Progenitor cell of endocrine pancreas (in vitro differentiated cells): ENCODE measurements at regions not wholly inside any gene's neighbourhood (a gene's known extent, or its start where the extent isn't known, plus 50 kb on each side); places are given as distances from the start of the nearest gene placed in this dataset.

ENCODE experiments used
- DNase-seq: peaks from one replicate; pipeline ENCODE4 v3.0.0; 2021; ENCODE audit warnings: low spot score; ENCODE audit not compliant: unreplicated experiment
- H3K27ac Mint-ChIP-seq: 2 replicates; pipeline ENCODE4 v1.8.0; 2021; ENCODE audit warnings: mild to moderate bottlenecking, moderate library complexity, mixed read lengths
- H3K27me3 Mint-ChIP-seq: 2 replicates; pipeline ENCODE4 v1.8.0; 2021; ENCODE audit warnings: mixed read lengths
- H3K36me3 Mint-ChIP-seq: 2 replicates; pipeline ENCODE4 v1.8.0; 2022; ENCODE audit warnings: mixed read lengths; ENCODE audit not compliant: insufficient read depth
- H3K4me1 Mint-ChIP-seq: 2 replicates; pipeline ENCODE4 v1.8.0; 2021; ENCODE audit warnings: low read depth, mixed read lengths
- H3K4me3 Mint-ChIP-seq: 2 replicates; pipeline ENCODE4 v1.8.0; 2021; ENCODE audit warnings: low read depth, mild to moderate bottlenecking, moderate library complexity, mixed read lengths
- H3K9me3 Mint-ChIP-seq: 2 replicates; pipeline ENCODE4 v1.8.0; 2021; ENCODE audit warnings: low read depth, mixed read lengths
- TF ChIP-seq, protein P1 (sequence below): fragments of 200-600 bp; sonication (generic); IDR thresholded peaks from one replicate; pipeline ENCODE4 v1.5.0; 2021; ENCODE audit warnings: antibody characterized with exemption, mild to moderate bottlenecking; ENCODE audit not compliant: unreplicated experiment

DNA sequence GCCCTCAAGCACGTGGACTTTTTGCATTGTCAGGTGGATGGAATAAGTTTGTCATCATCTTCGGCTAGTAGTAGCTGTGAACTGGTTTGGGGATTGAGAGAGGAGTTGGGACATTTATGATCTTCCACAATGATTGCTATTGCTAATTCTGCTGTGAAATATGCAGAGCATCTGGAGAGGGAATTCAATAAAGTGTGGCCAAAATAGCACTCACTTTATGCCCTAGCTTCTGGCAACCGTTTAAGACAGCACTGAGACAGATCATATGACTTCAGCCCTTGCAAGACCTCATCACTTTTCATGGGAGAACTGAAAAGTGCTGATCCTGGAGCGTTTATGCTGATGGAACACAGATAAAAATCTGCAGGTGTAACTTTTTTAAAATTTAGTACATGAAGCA is 360.8 kb downstream of the GPATCH2 start:
- DNase-seq = no peak
- Mint-ChIP-seq H3K4me1 (peaks cover 17% of the 10 kb centered on the region), H3K27ac (no peak overlapping the region), H3K36me3 (peaks cover 2% of the 10 kb centered on the region), H3K27me3 (peaks cover 76% of the 10 kb centered on the region), H3K4me3 (no peak overlapping the region), H3K9me3 (no peaks in the 10 kb centered on the region)
- TF ChIP-seq, protein P1, sequence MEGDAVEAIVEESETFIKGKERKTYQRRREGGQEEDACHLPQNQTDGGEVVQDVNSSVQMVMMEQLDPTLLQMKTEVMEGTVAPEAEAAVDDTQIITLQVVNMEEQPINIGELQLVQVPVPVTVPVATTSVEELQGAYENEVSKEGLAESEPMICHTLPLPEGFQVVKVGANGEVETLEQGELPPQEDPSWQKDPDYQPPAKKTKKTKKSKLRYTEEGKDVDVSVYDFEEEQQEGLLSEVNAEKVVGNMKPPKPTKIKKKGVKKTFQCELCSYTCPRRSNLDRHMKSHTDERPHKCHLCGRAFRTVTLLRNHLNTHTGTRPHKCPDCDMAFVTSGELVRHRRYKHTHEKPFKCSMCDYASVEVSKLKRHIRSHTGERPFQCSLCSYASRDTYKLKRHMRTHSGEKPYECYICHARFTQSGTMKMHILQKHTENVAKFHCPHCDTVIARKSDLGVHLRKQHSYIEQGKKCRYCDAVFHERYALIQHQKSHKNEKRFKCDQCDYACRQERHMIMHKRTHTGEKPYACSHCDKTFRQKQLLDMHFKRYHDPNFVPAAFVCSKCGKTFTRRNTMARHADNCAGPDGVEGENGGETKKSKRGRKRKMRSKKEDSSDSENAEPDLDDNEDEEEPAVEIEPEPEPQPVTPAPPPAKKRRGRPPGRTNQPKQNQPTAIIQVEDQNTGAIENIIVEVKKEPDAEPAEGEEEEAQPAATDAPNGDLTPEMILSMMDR = no peak

DNA sequence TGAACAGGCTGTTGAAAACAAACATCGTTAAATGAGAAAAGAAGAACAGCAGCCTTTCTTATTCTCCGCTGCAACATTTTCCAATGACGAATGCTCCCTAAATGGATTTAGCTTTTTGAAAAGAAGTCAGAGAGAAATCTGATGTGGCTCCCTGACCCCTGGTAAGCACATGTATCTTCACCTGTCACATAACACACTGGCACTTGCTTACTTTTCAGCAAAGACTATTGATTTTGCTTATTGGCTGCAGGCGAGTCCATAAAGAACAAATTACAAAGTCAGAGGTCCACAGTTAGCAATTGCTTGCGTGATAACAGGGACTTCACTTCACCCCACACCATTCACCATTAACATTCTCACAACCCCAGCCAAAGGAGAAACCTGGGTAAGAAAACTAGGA is 362.8 kb downstream of the GPATCH2 start:
- TF ChIP-seq, protein P1 = no peak
- Mint-ChIP-seq H3K4me1 (peaks cover 17% of the 10 kb centered on the region), H3K27me3 (peaks cover 79% of the 10 kb centered on the region), H3K9me3 (no peaks in the 10 kb centered on the region), H3K4me3 (no peak overlapping the region), H3K27ac (no peak overlapping the region), H3K36me3 (no peaks in the 10 kb centered on the region)
- DNase-seq = no peak

DNA sequence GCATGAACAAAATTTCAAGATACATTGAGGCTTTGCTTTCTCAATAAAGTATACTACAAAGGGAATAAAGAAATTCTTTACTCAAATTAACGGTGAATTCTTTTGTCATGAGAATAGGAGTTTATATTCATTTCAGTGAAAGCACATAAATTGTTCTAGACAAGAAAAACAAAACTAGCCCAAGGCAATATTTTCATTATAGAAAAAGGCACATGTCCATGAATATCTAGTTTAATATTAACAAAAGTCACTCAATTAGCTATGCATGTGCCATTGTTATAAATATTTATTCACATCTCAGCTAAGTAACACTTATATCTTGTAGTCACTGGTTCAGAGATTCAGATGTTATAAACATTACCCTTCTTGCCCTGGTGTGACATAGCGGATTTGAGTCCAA is 369.3 kb downstream of the GPATCH2 start:
- DNase-seq = no peak
- TF ChIP-seq, protein P1 = no peak
- no peaks in the 10 kb centered on the region for H3K9me3 Mint-ChIP-seq
- no peak overlapping the region for H3K27ac Mint-ChIP-seq
- H3K27me3 Mint-ChIP-seq = peaks cover 34% of the 10 kb centered on the region
- no peaks in the 10 kb centered on the region for H3K36me3 Mint-ChIP-seq
- H3K4me3 Mint-ChIP-seq = no peak overlapping the region
- H3K4me1 Mint-ChIP-seq = no peaks in the 10 kb centered on the region

DNA sequence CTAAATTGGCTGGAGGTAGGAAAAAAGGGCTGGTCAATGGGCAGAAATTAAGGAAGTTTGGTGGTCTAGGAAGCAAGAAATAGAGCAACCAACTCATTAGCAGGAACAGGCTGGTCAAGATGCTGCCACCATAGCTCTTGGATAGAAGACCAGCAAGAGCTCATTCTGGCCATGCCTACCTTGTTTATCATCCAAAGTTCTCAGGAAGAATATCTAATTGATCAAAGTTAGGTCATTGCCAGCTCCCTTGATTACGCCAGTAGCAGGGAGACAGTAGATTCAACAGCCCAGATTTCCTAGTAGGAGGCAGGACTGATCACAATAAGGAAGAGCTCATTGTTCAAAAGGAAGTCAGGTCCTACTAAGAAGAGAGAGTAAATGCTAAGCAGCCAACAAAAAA is 370.2 kb downstream of the GPATCH2 start:
- Mint-ChIP-seq H3K4me3 (no peak overlapping the region), H3K27ac (no peak overlapping the region), H3K36me3 (no peaks in the 10 kb centered on the region), H3K9me3 (no peaks in the 10 kb centered on the region), H3K27me3 (peaks cover 32% of the 10 kb centered on the region), H3K4me1 (no peaks in the 10 kb centered on the region)
- no peak for DNase-seq
- TF ChIP-seq, protein P1 = no peak

DNA sequence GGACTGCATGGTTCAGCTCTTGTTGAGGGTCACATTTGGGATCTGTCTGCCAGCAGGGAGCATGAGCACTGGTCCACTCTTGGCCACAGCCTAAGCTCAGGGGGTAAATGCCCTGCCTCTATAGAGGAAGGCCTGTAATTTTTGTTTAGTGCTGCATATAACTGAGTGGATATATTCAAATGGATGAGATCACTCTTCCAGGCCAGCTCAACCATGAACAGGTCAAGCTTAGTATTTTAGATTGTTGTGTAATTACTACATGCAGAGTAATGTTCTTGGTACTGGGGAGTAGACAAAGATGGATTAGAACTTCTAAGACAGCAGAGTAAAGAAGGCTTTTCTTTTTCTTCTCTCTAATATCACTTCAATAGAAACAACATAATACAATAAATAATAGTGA is 376.9 kb downstream of the GPATCH2 start:
- H3K27ac Mint-ChIP-seq = no peak overlapping the region
- H3K4me3 Mint-ChIP-seq = no peak overlapping the region

More for the DNA sequence above, 376.9 kb downstream of the GPATCH2 start:
- H3K9me3 Mint-ChIP-seq = no peaks in the 10 kb centered on the region
- DNase-seq = no peak
- no peaks in the 10 kb centered on the region for H3K4me1 Mint-ChIP-seq
- no peaks in the 10 kb centered on the region for H3K36me3 Mint-ChIP-seq
- TF ChIP-seq, protein P1 = no peak
- peaks cover 43% of the 10 kb centered on the region for H3K27me3 Mint-ChIP-seq
